NCI-H2196 (cell line): ENCODE measurements at regions not wholly inside any gene's neighbourhood (a gene's known extent, or its start where the extent isn't known, plus 50 kb on each side); places are given as distances from the start of the nearest gene placed in this dataset.
"Not testable (repeated sequence)": the region's sequence is repeated elsewhere in the genome, so short reads cannot be mapped to it uniquely, and the experiment has no call there.

Experiments
- DNase-seq: peaks from one replicate; lab custom pipeline; 2025; ENCODE audit not compliant: unreplicated experiment; lab: John Stamatoyannopoulos, UW

- no peak for DNase-seq
These were observed 389.5 kb downstream of the TCERG1L start for GRCh38 chr10:130921911-130922440.

GRCh38 chr10:130923596-130923995, 387.9 kb downstream of the TCERG1L start:
- no peak for DNase-seq

- DNase-seq, result no peak
These were observed 387.2 kb downstream of the TCERG1L start for GRCh38 chr10:130924138-130924819.

- no peak for DNase-seq
These were observed 385.1 kb downstream of the TCERG1L start for GRCh38 chr10:130926442-130926841.

GRCh38 chr10:130927157-130927556, 384.4 kb downstream of the TCERG1L start:
- DNase-seq, result no peak

GRCh38 chr10:130928306-130928705, 383.2 kb downstream of the TCERG1L start:
- DNase-seq, result no peak

- DNase-seq, result no peak
These were observed 381.8 kb downstream of the TCERG1L start for GRCh38 chr10:130929422-130930325.

- no peak for DNase-seq
These were observed 380.7 kb downstream of the TCERG1L start for GRCh38 chr10:130930821-130931220.

GRCh38 chr10:130931256-130931655, 380.3 kb downstream of the TCERG1L start:
- DNase-seq, result no peak

- DNase-seq, result no peak
These were observed 379.1 kb downstream of the TCERG1L start for GRCh38 chr10:130932326-130933007.

GRCh38 chr10:130933008-130933390, 378.5 kb downstream of the TCERG1L start:
- no peak for DNase-seq

- DNase-seq, result peak; percentile 13
These were observed 377.0 kb downstream of the TCERG1L start for GRCh38 chr10:130934293-130935127.

- no peak for DNase-seq
These were observed 376.4 kb downstream of the TCERG1L start for GRCh38 chr10:130935128-130935439.

- DNase-seq, result no peak
These were observed 375.5 kb downstream of the TCERG1L start for GRCh38 chr10:130935897-130936550.

GRCh38 chr10:130936851-130937250, 374.7 kb downstream of the TCERG1L start:
- no peak for DNase-seq

- DNase-seq, result no peak
These were observed 373.5 kb downstream of the TCERG1L start for GRCh38 chr10:130938051-130938450.

GRCh38 chr10:130938891-130939290, 372.6 kb downstream of the TCERG1L start:
- not testable (repeated sequence) for DNase-seq

- no peak for DNase-seq
These were observed 369.6 kb downstream of the TCERG1L start for GRCh38 chr10:130941886-130942285.

- no peak for DNase-seq
These were observed 359.4 kb downstream of the TCERG1L start for GRCh38 chr10:130952086-130952485.

GRCh38 chr10:130954326-130954905, 357.1 kb downstream of the TCERG1L start:
- no peak for DNase-seq
